ENCODE measurements at regions not wholly inside any gene's neighbourhood (a gene's known extent, or its start where the extent isn't known, plus 50 kb on each side); places are given as distances from the start of the nearest gene placed in this dataset.

GRCh38 chr5:26622947-26623346 is 415.4 kb downstream of the CDH9 start:
- TF ChIP-seq POLR2A (IDR thresholded peaks at IDR 0.05; ENCODE audit: low read depth, low read length) (no peak), EZH2 (IDR thresholded peaks at IDR 0.05; ENCODE audit: borderline replicate concordance, low read depth, low read length, severe bottlenecking) (no peak), POLR2AphosphoS5 (IDR thresholded peaks at IDR 0.05; ENCODE audit: insufficient read depth, low read depth, low read length) (no peak), MYC (IDR thresholded peaks at IDR 0.05; ENCODE audit: low read depth, low read length) (no peak), JUN (IDR thresholded peaks at IDR 0.05; ENCODE audit: borderline replicate concordance, insufficient read depth, insufficient read length, low read depth) (no peak), FOS (IDR thresholded peaks at IDR 0.05; ENCODE audit: borderline replicate concordance, insufficient read depth, low read length) (no peak), MAX (IDR thresholded peaks at IDR 0.05; ENCODE audit: insufficient read depth, insufficient read length) (no peak), GATA2 (IDR thresholded peaks at IDR 0.05; ENCODE audit: insufficient read depth, insufficient read length, low read depth, low read length) (no peak)
- TF ChIP-seq, protein P1, sequence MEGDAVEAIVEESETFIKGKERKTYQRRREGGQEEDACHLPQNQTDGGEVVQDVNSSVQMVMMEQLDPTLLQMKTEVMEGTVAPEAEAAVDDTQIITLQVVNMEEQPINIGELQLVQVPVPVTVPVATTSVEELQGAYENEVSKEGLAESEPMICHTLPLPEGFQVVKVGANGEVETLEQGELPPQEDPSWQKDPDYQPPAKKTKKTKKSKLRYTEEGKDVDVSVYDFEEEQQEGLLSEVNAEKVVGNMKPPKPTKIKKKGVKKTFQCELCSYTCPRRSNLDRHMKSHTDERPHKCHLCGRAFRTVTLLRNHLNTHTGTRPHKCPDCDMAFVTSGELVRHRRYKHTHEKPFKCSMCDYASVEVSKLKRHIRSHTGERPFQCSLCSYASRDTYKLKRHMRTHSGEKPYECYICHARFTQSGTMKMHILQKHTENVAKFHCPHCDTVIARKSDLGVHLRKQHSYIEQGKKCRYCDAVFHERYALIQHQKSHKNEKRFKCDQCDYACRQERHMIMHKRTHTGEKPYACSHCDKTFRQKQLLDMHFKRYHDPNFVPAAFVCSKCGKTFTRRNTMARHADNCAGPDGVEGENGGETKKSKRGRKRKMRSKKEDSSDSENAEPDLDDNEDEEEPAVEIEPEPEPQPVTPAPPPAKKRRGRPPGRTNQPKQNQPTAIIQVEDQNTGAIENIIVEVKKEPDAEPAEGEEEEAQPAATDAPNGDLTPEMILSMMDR (IDR thresholded peaks at IDR 0.05; ENCODE audit: extremely low read depth in 1 of 2, insufficient read depth in 1 of 2, low read depth in 1 of 2, low read length in 2 of 2) = no peak
